Adipocyte (in vitro differentiated cells): ENCODE measurements at regions not wholly inside any gene's neighbourhood (a gene's known extent, or its start where the extent isn't known, plus 50 kb on each side); places are given as distances from the start of the nearest gene placed in this dataset.

Experiments used
- DNase-seq: peaks from one replicate; pipeline ENCODE4 v3.0.0-alpha.2; 2015; ENCODE audit warnings: low read depth
- H3K27me3 ChIP-seq: replicated peaks from 2 replicates; pipeline ENCODE4 v1.7.0; 2013; ENCODE audit warnings: mild to moderate bottlenecking, low read length, moderate library complexity; ENCODE audit not compliant: control insufficient read depth, insufficient read depth
- H3K36me3 ChIP-seq: 2 replicates; pipeline ENCODE4 v1.7.0; 2013; ENCODE audit warnings: low read length, mild to moderate bottlenecking, moderate library complexity; ENCODE audit not compliant: control insufficient read depth, insufficient read depth, severe bottlenecking
- H3K4me1 ChIP-seq: 2 replicates; pipeline ENCODE4 v1.7.0; 2013; ENCODE audit warnings: mild to moderate bottlenecking, low read length, moderate library complexity; ENCODE audit not compliant: control insufficient read depth, insufficient read depth
- H3K4me3 ChIP-seq: 2 replicates; pipeline ENCODE4 v1.7.0; 2013; ENCODE audit warnings: mild to moderate bottlenecking, low read length, moderate library complexity
- H3K9ac ChIP-seq: 2 replicates; pipeline ENCODE4 v1.7.0; 2013; ENCODE audit warnings: mild to moderate bottlenecking, low read length, moderate library complexity
- H3K9me3 ChIP-seq: 2 replicates; pipeline ENCODE4 v1.7.0; 2013; ENCODE audit warnings: mild to moderate bottlenecking, low read length, moderate library complexity; ENCODE audit not compliant: control insufficient read depth

- H3K4me3 ChIP-seq = no peak overlapping the region
- no peak for DNase-seq
- H3K36me3 ChIP-seq = no peaks in the 10 kb centered on the region
- no peaks in the 10 kb centered on the region for H3K4me1 ChIP-seq
- no peaks in the 10 kb centered on the region for H3K9me3 ChIP-seq
- peaks cover 14% of the 10 kb centered on the region for H3K27me3 ChIP-seq
- no peak overlapping the region for H3K9ac ChIP-seq
These were observed 52.6 kb upstream of the OLFM4 start for GRCh38 chr13:52975969-52976368.

DNA sequence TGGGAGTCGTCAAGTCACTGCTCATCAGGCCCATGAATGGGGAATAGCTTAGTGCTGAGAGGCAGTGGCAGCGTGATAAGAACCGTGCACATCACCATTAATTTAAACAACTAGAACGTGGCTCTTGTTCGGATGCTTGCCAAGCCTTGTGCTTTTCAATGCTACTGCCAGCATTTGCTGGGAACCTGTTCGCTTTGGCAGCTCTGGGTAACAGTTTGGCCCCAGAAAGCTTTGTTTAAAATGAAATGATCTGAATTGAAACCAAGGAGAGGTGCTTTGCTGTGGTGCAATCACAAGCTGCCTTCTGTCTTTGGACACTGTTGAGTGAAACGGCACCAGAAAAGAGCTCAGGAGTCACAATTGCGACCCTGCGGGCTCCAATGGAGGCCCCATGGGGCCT, 53.5 kb upstream of the OLFM4 start:
- no peak for DNase-seq
- Histone ChIP-seq H3K9ac (no peak overlapping the region), H3K4me1 (no peaks in the 10 kb centered on the region), H3K36me3 (no peaks in the 10 kb centered on the region), H3K27me3 (peaks cover 14% of the 10 kb centered on the region), H3K9me3 (no peaks in the 10 kb centered on the region), H3K4me3 (no peak overlapping the region)

DNA sequence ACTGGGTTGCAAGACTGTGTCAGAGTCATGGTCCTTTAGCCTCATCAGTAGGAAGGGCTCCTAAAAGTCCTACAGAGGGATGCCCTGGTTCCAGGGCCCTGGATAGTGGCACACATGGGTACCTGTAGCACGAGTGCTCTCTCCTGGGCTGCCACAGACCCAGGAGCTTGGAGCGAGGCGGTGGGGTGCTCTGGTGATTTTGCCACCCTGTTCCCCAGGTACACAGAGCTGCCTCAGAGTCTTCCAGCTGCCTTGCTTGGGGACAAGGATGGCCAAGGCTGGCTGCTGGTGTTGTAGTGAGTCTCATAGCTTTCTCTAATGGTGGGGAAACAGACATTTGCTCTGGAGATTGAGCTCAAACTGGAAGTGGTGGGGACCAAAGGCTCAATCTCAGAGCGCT, 53.9 kb upstream of the OLFM4 start:
- no peak overlapping the region for H3K9ac ChIP-seq
- H3K36me3 ChIP-seq = no peaks in the 10 kb centered on the region
- no peak overlapping the region for H3K4me3 ChIP-seq
- no peaks in the 10 kb centered on the region for H3K9me3 ChIP-seq
- peaks cover 11% of the 10 kb centered on the region for H3K27me3 ChIP-seq
- no peaks in the 10 kb centered on the region for H3K4me1 ChIP-seq
- no peak for DNase-seq

- H3K4me3 ChIP-seq = no peak overlapping the region
- no peak overlapping the region for H3K9ac ChIP-seq
- H3K27me3 ChIP-seq = peaks cover 9% of the 10 kb centered on the region
- H3K36me3 ChIP-seq = no peaks in the 10 kb centered on the region
- no peak for DNase-seq
- no peaks in the 10 kb centered on the region for H3K9me3 ChIP-seq
- no peaks in the 10 kb centered on the region for H3K4me1 ChIP-seq
These were observed 59.2 kb upstream of the OLFM4 start for GRCh38 chr13:52969373-52969772.

DNA sequence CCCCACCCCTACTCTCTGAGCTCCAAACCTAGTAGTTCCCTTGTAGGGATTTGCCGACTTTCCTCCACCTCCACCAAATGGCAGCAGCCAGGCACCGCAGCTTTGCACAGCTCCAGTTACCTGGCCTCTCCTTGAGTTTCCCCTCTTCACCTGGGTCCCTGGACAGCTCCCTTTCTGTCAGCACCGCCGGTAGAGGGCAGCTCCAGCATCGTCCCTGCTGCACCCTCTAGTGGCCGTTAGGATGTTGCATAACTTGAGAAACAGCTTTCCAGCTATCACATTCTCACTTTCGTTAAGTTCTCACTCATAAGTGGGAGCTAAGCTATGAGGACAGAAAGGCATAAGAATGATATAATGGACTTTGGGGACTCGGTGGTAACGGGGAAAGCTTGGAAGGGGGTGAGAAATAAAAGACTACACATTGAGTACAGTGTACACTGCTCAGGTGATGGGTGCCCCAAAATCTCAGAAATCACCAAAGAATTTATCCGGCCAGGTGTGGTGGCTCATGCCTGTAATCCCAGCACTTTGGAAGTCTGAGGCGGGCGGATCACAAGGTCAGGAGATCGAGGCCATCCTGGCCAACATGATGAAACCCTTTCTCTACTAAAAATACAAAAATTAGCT, 60.4 kb upstream of the OLFM4 start:
- Histone ChIP-seq H3K4me3 (no peak overlapping the region), H3K36me3 (no peaks in the 10 kb centered on the region), H3K9ac (no peak overlapping the region), H3K9me3 (no peaks in the 10 kb centered on the region), H3K27me3 (peaks cover 9% of the 10 kb centered on the region), H3K4me1 (no peaks in the 10 kb centered on the region)
- peak; percentile 63 for DNase-seq

DNA sequence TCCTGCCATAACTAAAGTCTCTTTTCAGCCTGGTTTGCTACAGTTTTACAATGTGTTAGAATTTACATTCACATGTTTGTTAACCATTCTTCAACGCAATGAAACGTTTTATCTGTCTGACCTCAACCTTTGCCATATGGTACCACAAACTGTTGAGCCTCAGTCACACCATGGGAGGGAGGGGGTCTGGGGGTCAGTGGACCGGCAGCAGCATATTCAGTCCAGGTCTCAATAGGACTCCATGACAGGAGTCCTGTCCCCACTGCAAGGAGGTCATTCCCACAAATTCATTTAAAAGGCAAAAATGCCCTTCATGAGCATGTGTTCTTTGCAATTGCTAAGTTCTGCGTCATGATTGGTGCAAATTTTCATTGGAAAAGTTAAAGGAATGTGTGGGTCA, 66.6 kb upstream of the OLFM4 start:
- H3K27me3 ChIP-seq = peaks cover 6% of the 10 kb centered on the region
- no peaks in the 10 kb centered on the region for H3K4me1 ChIP-seq
- H3K9ac ChIP-seq = no peak overlapping the region
- no peak overlapping the region for H3K4me3 ChIP-seq
- H3K36me3 ChIP-seq = no peaks in the 10 kb centered on the region
- DNase-seq = no peak
- no peaks in the 10 kb centered on the region for H3K9me3 ChIP-seq

DNA sequence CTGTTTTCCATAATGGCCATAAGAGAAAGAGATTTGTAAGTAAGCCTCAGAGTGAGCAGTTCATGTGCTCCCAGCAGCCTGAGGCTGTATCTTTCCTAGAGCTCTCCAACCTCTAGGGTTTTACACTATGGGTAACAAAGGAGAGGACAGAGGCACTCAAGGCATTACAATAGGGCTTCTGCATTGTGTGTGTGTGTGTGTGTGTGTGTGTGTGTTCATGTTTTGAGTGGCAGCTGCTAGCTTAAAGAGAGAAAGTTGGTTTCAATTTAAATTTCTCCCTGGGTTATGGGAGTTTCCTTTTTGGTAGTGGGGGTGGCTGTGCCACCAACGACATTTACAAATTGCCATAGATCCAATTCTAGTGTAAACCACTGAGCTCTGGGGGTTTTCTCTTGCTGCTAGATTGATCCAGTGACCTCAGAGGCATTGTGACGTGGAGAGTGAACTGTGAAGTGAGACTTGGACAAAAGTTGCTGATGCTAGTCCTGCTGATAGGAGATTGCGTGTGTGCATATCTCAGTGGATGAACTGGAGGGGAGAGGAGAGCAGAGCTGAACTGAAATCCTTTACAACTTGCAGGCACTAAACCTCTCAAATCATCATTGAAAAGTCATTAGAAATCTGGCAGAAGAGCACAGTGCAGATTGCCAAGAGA, 67.2 kb upstream of the OLFM4 start:
- Histone ChIP-seq H3K9me3 (no peaks in the 10 kb centered on the region), H3K4me1 (no peaks in the 10 kb centered on the region), H3K4me3 (no peak overlapping the region), H3K9ac (no peak overlapping the region), H3K36me3 (no peaks in the 10 kb centered on the region), H3K27me3 (peaks cover 3% of the 10 kb centered on the region)
- no peak for DNase-seq

DNA sequence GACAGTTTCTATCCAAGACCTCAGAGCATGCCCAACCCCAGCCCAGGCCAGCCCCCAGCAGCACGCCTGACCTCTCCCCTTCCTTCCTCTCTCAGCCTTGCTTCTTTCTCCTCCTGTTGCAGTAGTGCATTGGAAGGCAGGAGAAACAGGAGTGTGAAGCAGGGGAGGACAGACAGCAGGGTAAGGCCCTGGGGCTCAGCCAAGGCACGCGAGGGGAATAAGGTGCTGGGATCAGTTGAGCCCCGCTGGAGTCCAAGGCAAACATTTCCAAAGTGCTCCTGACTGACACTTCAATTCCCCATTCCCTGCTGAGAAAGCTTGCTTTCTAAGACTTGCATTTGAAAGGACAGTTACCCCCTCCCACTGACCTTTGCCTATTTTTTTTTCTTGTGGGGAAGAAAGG, 73.1 kb upstream of the OLFM4 start:
- no peak for DNase-seq
- Histone ChIP-seq H3K36me3 (no peaks in the 10 kb centered on the region), H3K4me3 (no peak overlapping the region), H3K9me3 (no peaks in the 10 kb centered on the region), H3K4me1 (no peaks in the 10 kb centered on the region), H3K27me3 (no peaks in the 10 kb centered on the region), H3K9ac (no peak overlapping the region)

DNA sequence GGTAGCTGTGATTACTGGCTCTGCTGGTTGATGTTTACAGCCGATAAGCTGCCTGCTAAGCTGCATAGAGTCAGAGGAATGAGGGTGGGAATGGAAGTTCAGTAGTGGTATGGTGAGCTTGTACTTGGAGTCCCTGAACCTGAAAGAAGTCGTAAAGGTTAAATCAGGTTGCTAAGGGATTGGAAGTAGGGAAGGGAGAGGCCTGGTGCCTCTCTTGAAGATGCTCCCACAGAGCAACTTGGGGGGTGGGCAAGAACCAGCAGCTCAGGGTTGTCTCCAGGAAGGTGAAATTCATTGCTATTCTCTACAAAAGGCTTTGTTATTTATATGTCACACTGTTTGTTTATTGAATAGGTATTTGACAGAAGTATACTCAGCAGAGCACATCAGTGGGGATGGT, 73.8 kb upstream of the OLFM4 start:
- no peaks in the 10 kb centered on the region for H3K9me3 ChIP-seq
- no peak overlapping the region for H3K9ac ChIP-seq
- no peaks in the 10 kb centered on the region for H3K36me3 ChIP-seq
- no peak overlapping the region for H3K4me3 ChIP-seq
- peaks cover 3% of the 10 kb centered on the region for H3K27me3 ChIP-seq
- DNase-seq = no peak
- no peaks in the 10 kb centered on the region for H3K4me1 ChIP-seq

DNA sequence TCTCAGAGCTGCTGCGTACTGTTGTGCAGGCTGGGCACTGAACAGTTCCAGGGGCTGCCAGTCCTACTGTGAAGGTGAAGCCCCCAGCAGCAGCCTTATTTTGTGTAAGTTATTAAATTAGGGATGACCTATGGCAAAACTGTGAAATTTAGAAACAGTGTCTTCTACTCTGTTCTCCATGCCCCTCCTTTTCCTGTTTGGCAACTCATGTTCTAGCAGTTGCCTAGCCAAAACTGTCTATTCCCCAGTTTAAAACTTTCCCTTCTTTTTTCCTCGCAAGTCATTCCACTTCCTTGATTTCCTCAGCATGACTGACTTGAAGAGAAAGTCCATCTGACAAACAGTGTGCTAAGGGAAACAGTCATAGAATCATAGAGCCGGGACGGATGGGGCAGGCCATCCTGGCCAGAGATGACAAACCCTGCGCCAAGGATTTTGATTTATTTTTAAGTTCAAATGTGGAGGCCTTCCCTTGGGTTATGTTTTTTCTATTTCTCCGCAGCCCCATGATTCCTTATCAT, 78.1 kb upstream of the OLFM4 start:
- no peak overlapping the region for H3K9ac ChIP-seq

GRCh38 chr13:52949742-52950141, 78.9 kb upstream of the OLFM4 start:
- H3K36me3 ChIP-seq = no peaks in the 10 kb centered on the region
- H3K9me3 ChIP-seq = peaks cover 3% of the 10 kb centered on the region
- DNase-seq = no peak
- H3K27me3 ChIP-seq = peaks cover 9% of the 10 kb centered on the region
- H3K9ac ChIP-seq = no peak overlapping the region
- no peak overlapping the region for H3K4me3 ChIP-seq
- no peaks in the 10 kb centered on the region for H3K4me1 ChIP-seq

More for the DNA sequence above, 78.1 kb upstream of the OLFM4 start:
- Histone ChIP-seq H3K9me3 (no peaks in the 10 kb centered on the region), H3K27me3 (peaks cover 9% of the 10 kb centered on the region), H3K4me1 (no peaks in the 10 kb centered on the region), H3K36me3 (no peaks in the 10 kb centered on the region), H3K4me3 (no peak overlapping the region)
- DNase-seq = no peak
